UCSD-AML1 (cell line): ENCODE measurements at regions not wholly inside any gene's neighbourhood (a gene's known extent, or its start where the extent isn't known, plus 50 kb on each side); places are given as distances from the start of the nearest gene placed in this dataset.

Source experiments
- DNase-seq: peaks from one replicate; lab custom pipeline; 2025; ENCODE audit not compliant: unreplicated experiment; lab: John Stamatoyannopoulos, UW

GRCh38 chr5:174664180-174664850, 60.1 kb upstream of the MSX2 start:
- DNase-seq = no peak

GRCh38 chr5:174665347-174665746, 59.0 kb upstream of the MSX2 start:
- no peak for DNase-seq

- no peak for DNase-seq
Measured at GRCh38 chr5:174667526-174667925, 56.9 kb upstream of the MSX2 start.

GRCh38 chr5:174668349-174668748, 56.0 kb upstream of the MSX2 start:
- no peak for DNase-seq
